ENCODE measurements at regions not wholly inside any gene's neighbourhood (a gene's known extent, or its start where the extent isn't known, plus 50 kb on each side); places are given as distances from the start of the nearest gene placed in this dataset.

DNA sequence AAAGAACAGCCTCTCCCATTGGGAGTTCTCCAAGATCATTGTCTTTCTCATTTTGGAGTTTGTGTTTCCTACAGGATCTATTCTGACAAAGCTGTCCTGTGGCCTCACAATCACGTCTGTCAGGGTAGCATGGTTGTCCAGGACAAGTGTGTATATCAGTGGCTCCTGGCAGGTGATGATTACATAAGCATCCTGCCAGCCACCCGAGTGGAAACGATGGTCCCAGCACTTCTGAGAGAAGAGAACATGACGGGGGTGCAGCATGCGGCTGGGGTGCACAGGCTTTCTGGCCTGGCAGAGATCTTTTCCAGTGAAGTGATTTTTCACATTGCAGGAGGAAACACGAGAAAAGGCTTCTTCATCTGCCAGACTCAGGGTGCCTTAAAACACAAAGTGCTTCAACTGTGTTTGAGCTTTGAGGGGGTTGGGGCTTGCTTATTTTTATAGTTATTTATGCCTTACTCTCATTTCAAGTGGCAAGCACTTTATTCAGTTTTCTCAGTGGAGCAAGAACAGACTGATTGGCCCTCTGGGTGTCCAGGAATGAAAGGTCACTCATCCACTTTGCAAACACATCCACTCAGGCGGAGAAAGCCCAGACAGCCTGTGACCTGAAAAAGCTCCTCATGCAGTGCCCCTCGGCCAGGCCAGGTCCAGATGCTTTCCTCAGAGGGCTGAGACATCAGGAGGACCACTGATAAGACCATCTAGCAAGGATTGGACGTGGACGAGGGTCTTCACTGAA is 186.0 kb downstream of the DUSP10 start:
- Histone ChIP-seq H3K9me3 (ENCODE audit: low read length) (no peaks in the 10 kb centered on the region), H3K4me1 (ENCODE audit: insufficient read depth, low read length, poor library complexity, severe bottlenecking) (no peaks in the 10 kb centered on the region), H3K9me2 (ENCODE audit: insufficient read depth, low read length) (no peaks in the 10 kb centered on the region), H3K79me2 (ENCODE audit: insufficient read depth, low read depth, low read length) (no peaks in the 10 kb centered on the region), H3K4me3 (ENCODE audit: low read depth, low read length, poor library complexity, severe bottlenecking) (no peak overlapping the region), H2AFZ (ENCODE audit: low read length) (no peak overlapping the region), H3K36me3 (ENCODE audit: insufficient read depth, low read length) (no peaks in the 10 kb centered on the region), H3K4me2 (ENCODE audit: low read length) (no peak overlapping the region), H4K20me1 (ENCODE audit: insufficient read depth, low read length) (no peaks in the 10 kb centered on the region), H3K27ac (ENCODE audit: low read depth, low read length, poor library complexity, severe bottlenecking) (no peak overlapping the region)
- TF ChIP-seq, protein P1, sequence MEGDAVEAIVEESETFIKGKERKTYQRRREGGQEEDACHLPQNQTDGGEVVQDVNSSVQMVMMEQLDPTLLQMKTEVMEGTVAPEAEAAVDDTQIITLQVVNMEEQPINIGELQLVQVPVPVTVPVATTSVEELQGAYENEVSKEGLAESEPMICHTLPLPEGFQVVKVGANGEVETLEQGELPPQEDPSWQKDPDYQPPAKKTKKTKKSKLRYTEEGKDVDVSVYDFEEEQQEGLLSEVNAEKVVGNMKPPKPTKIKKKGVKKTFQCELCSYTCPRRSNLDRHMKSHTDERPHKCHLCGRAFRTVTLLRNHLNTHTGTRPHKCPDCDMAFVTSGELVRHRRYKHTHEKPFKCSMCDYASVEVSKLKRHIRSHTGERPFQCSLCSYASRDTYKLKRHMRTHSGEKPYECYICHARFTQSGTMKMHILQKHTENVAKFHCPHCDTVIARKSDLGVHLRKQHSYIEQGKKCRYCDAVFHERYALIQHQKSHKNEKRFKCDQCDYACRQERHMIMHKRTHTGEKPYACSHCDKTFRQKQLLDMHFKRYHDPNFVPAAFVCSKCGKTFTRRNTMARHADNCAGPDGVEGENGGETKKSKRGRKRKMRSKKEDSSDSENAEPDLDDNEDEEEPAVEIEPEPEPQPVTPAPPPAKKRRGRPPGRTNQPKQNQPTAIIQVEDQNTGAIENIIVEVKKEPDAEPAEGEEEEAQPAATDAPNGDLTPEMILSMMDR (conservative IDR thresholded peaks at IDR 0.05; ENCODE audit: low read length), result no peak
- TF ChIP-seq EZH2phosphoT487 (IDR thresholded peaks at IDR 0.05; ENCODE audit: borderline replicate concordance, low read depth, low read length), result no peak
- CTCF ChIA-PET (ENCODE audit: unreplicated experiment), result interaction anchor here (0.7 kb wide), 1 partner anchor 45 kb away, joined by 4 read pairs; no protein-coding TSS in a partner anchor
- POLR2A ChIA-PET, result interaction anchor here (0.6 to 1.4 kb wide), 2 partner anchors 10 to 1178 kb away, joined by 3 read pairs; no protein-coding TSS in a partner anchor
- DNase-seq (ENCODE audit: low spot score), result no peak
- intact Hi-C loops (cut with micrococcal nuclease; ENCODE audit: unreplicated experiment), result no loop called here
- BruUV-seq (replicated peaks), result no TSS peak

DNA sequence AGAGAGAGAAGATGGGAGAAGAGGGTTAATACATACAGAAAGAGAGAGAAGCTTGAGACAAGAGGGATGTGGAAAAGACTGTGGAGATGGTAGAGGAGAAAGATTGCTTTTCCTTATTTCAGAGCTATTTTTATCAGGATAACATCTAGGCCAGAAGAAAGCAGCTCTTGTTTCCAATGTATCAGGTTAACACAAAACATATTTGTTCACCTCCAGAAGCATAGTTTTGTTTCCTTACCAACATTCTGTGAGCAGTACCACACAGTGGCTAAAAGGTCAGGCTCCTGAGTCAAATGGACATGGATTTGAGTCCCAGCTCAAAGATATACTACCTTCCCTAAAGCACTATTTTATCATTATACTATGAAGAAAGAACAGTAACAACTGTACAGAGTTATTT is 185.5 kb downstream of the DUSP10 start:
- Histone ChIP-seq H3K79me2 (ENCODE audit: insufficient read depth, low read depth, low read length) (no peaks in the 10 kb centered on the region), H3K27ac (ENCODE audit: low read depth, low read length, poor library complexity, severe bottlenecking) (no peak overlapping the region), H3K9me3 (ENCODE audit: low read length) (no peaks in the 10 kb centered on the region), H3K36me3 (ENCODE audit: insufficient read depth, low read length) (no peaks in the 10 kb centered on the region), H2AFZ (ENCODE audit: low read length) (no peak overlapping the region), H3K9me2 (ENCODE audit: insufficient read depth, low read length) (no peaks in the 10 kb centered on the region), H4K20me1 (ENCODE audit: insufficient read depth, low read length) (no peaks in the 10 kb centered on the region), H3K4me2 (ENCODE audit: low read length) (no peak overlapping the region), H3K4me3 (ENCODE audit: low read depth, low read length, poor library complexity, severe bottlenecking) (no peak overlapping the region), H3K4me1 (ENCODE audit: insufficient read depth, low read length, poor library complexity, severe bottlenecking) (no peaks in the 10 kb centered on the region)
- DNase-seq (ENCODE audit: low spot score), result no peak
- CTCF ChIA-PET (ENCODE audit: unreplicated experiment), result interaction anchor here (0.7 kb wide), 1 partner anchor 46 kb away, joined by 4 read pairs; no protein-coding TSS in a partner anchor
- POLR2A ChIA-PET, result interaction anchor here (0.6 kb wide), 1 partner anchor 1179 kb away, joined by 3 read pairs; no protein-coding TSS in a partner anchor
- BruUV-seq (replicated peaks), result no TSS peak
- TF ChIP-seq, protein P1 (conservative IDR thresholded peaks at IDR 0.05; ENCODE audit: low read length), result no peak
- TF ChIP-seq EZH2phosphoT487 (IDR thresholded peaks at IDR 0.05; ENCODE audit: borderline replicate concordance, low read depth, low read length), result no peak
- intact Hi-C loops (cut with micrococcal nuclease; ENCODE audit: unreplicated experiment), result no loop called here

DNA sequence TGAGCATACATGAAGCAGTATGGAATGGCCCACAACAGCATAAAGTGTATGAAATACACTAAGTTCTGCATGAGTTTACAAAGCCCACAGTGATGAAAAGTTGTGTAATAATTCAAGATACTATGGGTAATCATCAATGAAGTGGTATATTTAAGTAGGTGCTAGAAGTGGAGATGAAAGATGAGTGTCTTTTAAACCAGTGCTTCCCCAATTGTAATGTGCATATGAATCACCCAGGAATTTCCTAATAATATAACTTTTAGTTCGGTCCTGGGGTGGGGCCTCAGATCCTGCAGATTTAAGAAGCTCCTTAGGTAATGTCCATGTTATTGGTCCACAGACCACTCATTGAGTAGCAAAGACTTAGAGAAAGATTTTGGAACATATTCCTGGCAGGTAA is 184.9 kb downstream of the DUSP10 start:
- TF ChIP-seq, protein P1 (conservative IDR thresholded peaks at IDR 0.05; ENCODE audit: low read length), result no peak
- no peak for TF ChIP-seq EZH2phosphoT487 (IDR thresholded peaks at IDR 0.05; ENCODE audit: borderline replicate concordance, low read depth, low read length)
- no peaks in the 10 kb centered on the region for H3K79me2 ChIP-seq (ENCODE audit: insufficient read depth, low read depth, low read length)
- H3K4me3 ChIP-seq (ENCODE audit: low read depth, low read length, poor library complexity, severe bottlenecking), result no peak overlapping the region
- no peaks in the 10 kb centered on the region for H3K36me3 ChIP-seq (ENCODE audit: insufficient read depth, low read length)
- no peaks in the 10 kb centered on the region for H3K9me2 ChIP-seq (ENCODE audit: insufficient read depth, low read length)
- POLR2A ChIA-PET, result no interaction called here
- no peak overlapping the region for H3K27ac ChIP-seq (ENCODE audit: low read depth, low read length, poor library complexity, severe bottlenecking)
- no peaks in the 10 kb centered on the region for H3K9me3 ChIP-seq (ENCODE audit: low read length)
- no peak overlapping the region for H2AFZ ChIP-seq (ENCODE audit: low read length)
- no peak overlapping the region for H3K4me2 ChIP-seq (ENCODE audit: low read length)
- no peak for DNase-seq (ENCODE audit: low spot score)
- H4K20me1 ChIP-seq (ENCODE audit: insufficient read depth, low read length), result no peaks in the 10 kb centered on the region
- CTCF ChIA-PET (ENCODE audit: unreplicated experiment), result interaction anchor here (0.7 kb wide), 1 partner anchor 47 kb away, joined by 4 read pairs; no protein-coding TSS in a partner anchor
- BruUV-seq (replicated peaks), result no TSS peak
- intact Hi-C loops (cut with micrococcal nuclease; ENCODE audit: unreplicated experiment), result no loop called here
- no peaks in the 10 kb centered on the region for H3K4me1 ChIP-seq (ENCODE audit: insufficient read depth, low read length, poor library complexity, severe bottlenecking)
